ENCODE measurements at regions not wholly inside any gene's neighbourhood (a gene's known extent, or its start where the extent isn't known, plus 50 kb on each side); places are given as distances from the start of the nearest gene placed in this dataset.

- H3K4me3 ChIP-seq, result no peak overlapping the region
- no peaks in the 10 kb centered on the region for H3K4me1 ChIP-seq
- intact Hi-C loops (cut with DNase I), result no loop called here
- no peak for DNase-seq (ENCODE audit: extremely low spot score in 2 of 2)
- no peaks in the 10 kb centered on the region for H3K27me3 ChIP-seq
- TF ChIP-seq POLR2A (IDR thresholded peaks at IDR 0.05) (no peak), CTCF (IDR thresholded peaks at IDR 0.05) (no peak), POLR2AphosphoS5 (IDR thresholded peaks at IDR 0.05; ENCODE audit: insufficient read depth in 1 of 2, low read depth in 1 of 2) (no peak)
- H3K36me3 ChIP-seq, result no peaks in the 10 kb centered on the region
- no peaks in the 10 kb centered on the region for H3K9me3 ChIP-seq
- H3K27ac ChIP-seq, result no peak overlapping the region
Observed at GRCh38 chr10:91043173-91043910, 122.5 kb upstream of the ANKRD1 start.

- Histone ChIP-seq H3K9me3 (no peaks in the 10 kb centered on the region), H3K4me3 (no peak overlapping the region), H3K27me3 (no peaks in the 10 kb centered on the region), H3K4me1 (peaks cover 4% of the 10 kb centered on the region), H3K27ac (no peak overlapping the region), H3K36me3 (peaks cover 0 to 3% of the 10 kb centered on the region in 2 donors)
- no peak for TF ChIP-seq CTCF (IDR thresholded peaks at IDR 0.05)
- no peak for TF ChIP-seq POLR2AphosphoS5 (IDR thresholded peaks at IDR 0.05; ENCODE audit: insufficient read depth in 1 of 2, low read depth in 1 of 2)
- no peak for TF ChIP-seq POLR2A (IDR thresholded peaks at IDR 0.05)
- no peak for DNase-seq (ENCODE audit: extremely low spot score in 2 of 2)
- intact Hi-C loops (cut with DNase I), result no loop called here
Observed at GRCh38 chr10:91046869-91047268, 126.0 kb upstream of the ANKRD1 start.

- Histone ChIP-seq H3K27me3 (no peaks in the 10 kb centered on the region), H3K27ac (no peak overlapping the region), H3K9me3 (no peaks in the 10 kb centered on the region), H3K4me3 (no peak overlapping the region), H3K36me3 (peaks cover 0 to 3% of the 10 kb centered on the region in 2 donors), H3K4me1 (peaks cover 9% of the 10 kb centered on the region)
- DNase-seq (ENCODE audit: extremely low spot score in 2 of 2), result no peak
- intact Hi-C loops (cut with DNase I), result no loop called here
- TF ChIP-seq POLR2AphosphoS5 (IDR thresholded peaks at IDR 0.05; ENCODE audit: insufficient read depth in 1 of 2, low read depth in 1 of 2) (no peak), POLR2A (IDR thresholded peaks at IDR 0.05) (no peak), CTCF (IDR thresholded peaks at IDR 0.05) (no peak)
Observed at GRCh38 chr10:91048380-91048779, 127.5 kb upstream of the ANKRD1 start.

- intact Hi-C loops (cut with DNase I), result no loop called here
- Histone ChIP-seq H3K36me3 (peaks cover 0 to 3% of the 10 kb centered on the region in 2 donors), H3K4me3 (no peak overlapping the region), H3K27ac (peak overlapping the region; percentile 47), H3K27me3 (no peaks in the 10 kb centered on the region), H3K9me3 (no peaks in the 10 kb centered on the region), H3K4me1 (peaks cover 9% of the 10 kb centered on the region)
- no peak for TF ChIP-seq CTCF (IDR thresholded peaks at IDR 0.05)
- no peak for TF ChIP-seq POLR2A (IDR thresholded peaks at IDR 0.05)
- TF ChIP-seq POLR2AphosphoS5 (IDR thresholded peaks at IDR 0.05; ENCODE audit: insufficient read depth in 1 of 2, low read depth in 1 of 2), result no peak
- no peak for DNase-seq (ENCODE audit: extremely low spot score in 2 of 2)
Observed at GRCh38 chr10:91049296-91049987, 128.6 kb upstream of the ANKRD1 start.

GRCh38 chr10:91049988-91050360 lies 129.1 kb upstream of the ANKRD1 start:
- TF ChIP-seq POLR2AphosphoS5 (IDR thresholded peaks at IDR 0.05; ENCODE audit: insufficient read depth in 1 of 2, low read depth in 1 of 2), result no peak
- no peak for TF ChIP-seq CTCF (IDR thresholded peaks at IDR 0.05)
- TF ChIP-seq POLR2A (IDR thresholded peaks at IDR 0.05), result no peak
- peak overlapping the region; percentile 47 for H3K27ac ChIP-seq

More at GRCh38 chr10:91049988-91050360, 129.1 kb upstream of the ANKRD1 start:
- no peaks in the 10 kb centered on the region for H3K27me3 ChIP-seq
- H3K36me3 ChIP-seq, result peaks cover 0 to 3% of the 10 kb centered on the region in 2 donors
- H3K9me3 ChIP-seq, result no peaks in the 10 kb centered on the region
- peaks cover 9% of the 10 kb centered on the region for H3K4me1 ChIP-seq
- intact Hi-C loops (cut with DNase I), result no loop called here
- no peak overlapping the region for H3K4me3 ChIP-seq
- DNase-seq (ENCODE audit: extremely low spot score in 2 of 2), result no peak

Data from vagina (tissue), 2 donors.